ENCODE measurements at regions not wholly inside any gene's neighbourhood (a gene's known extent, or its start where the extent isn't known, plus 50 kb on each side); places are given as distances from the start of the nearest gene placed in this dataset.
"Not testable (repeated sequence)": the region's sequence is repeated elsewhere in the genome, so short reads cannot be mapped to it uniquely, and the experiment has no call there.

- not testable (repeated sequence) for TF ChIP-seq POLR2A, CTCF (IDR thresholded peaks at IDR 0.05)
Observed at GRCh38 chr1:148245843-148246242, 93.8 kb upstream of the NBPF11 start.
